SU-DHL-6 (cell line): ENCODE measurements at regions not wholly inside any gene's neighbourhood (a gene's known extent, or its start where the extent isn't known, plus 50 kb on each side); places are given as distances from the start of the nearest gene placed in this dataset.

Source experiments
- H2AFZ ChIP-seq: fragments of 200-600 bp; sonication (generic); 2 replicates; pipeline ENCODE4 v1.6.1; 2014; ENCODE audit warnings: low read depth, mild to moderate bottlenecking, moderate library complexity, mixed read lengths, antibody characterized with exemption, low read length; ENCODE audit not compliant: severe bottlenecking
- H3F3A ChIP-seq: fragments of 200-600 bp; shearing (Covaris generic); 2 replicates; pipeline ENCODE4 v1.6.0; 2016; ENCODE audit warnings: antibody characterized with exemption, mild to moderate bottlenecking; ENCODE audit not compliant: insufficient read depth
- H3K27ac ChIP-seq: fragments of 200-600 bp; sonication (generic); 2 replicates; pipeline ENCODE4 v1.5.1; 2016; ENCODE audit warnings: low read depth, mild to moderate bottlenecking, low read length, moderate library complexity, mixed read lengths
- H3K27me3 ChIP-seq: fragments of 200-600 bp; sonication (generic), shearing (Covaris generic); 2 replicates; pipeline ENCODE4 v1.6.0; 2014; ENCODE audit warnings: mild to moderate bottlenecking, low read length
- H3K36me3 ChIP-seq: fragments of 200-600 bp; sonication (generic); 2 replicates; pipeline ENCODE4 v1.6.1; 2014; ENCODE audit warnings: mild to moderate bottlenecking, low read length, mixed read lengths
- H3K4me2 ChIP-seq: fragments of 300-600, 200-600 bp; shearing (Covaris generic), sonication (generic); 2 replicates; pipeline ENCODE4 v1.6.0; 2014; ENCODE audit warnings: low read length, low read depth, mild to moderate bottlenecking; ENCODE audit not compliant: poor library complexity, severe bottlenecking
- H3K4me3 ChIP-seq: fragments of 200-600 bp; sonication (generic); 2 replicates; pipeline ENCODE4 v1.5.1; 2014; ENCODE audit warnings: antibody characterized with exemption, low read length, mild to moderate bottlenecking, mixed read lengths; ENCODE audit not compliant: insufficient read depth, poor library complexity, severe bottlenecking
- H3K79me2 ChIP-seq: fragments of 200-600 bp; sonication (generic); 2 replicates; pipeline ENCODE4 v1.6.1; 2014; ENCODE audit warnings: mild to moderate bottlenecking, low read length, moderate library complexity; ENCODE audit not compliant: insufficient read depth
- H3K9ac ChIP-seq: fragments of 200-600 bp; sonication (generic); 2 replicates; pipeline ENCODE4 v1.7.0; 2014; ENCODE audit warnings: mild to moderate bottlenecking, low read length
- H3K9me2 ChIP-seq: fragments of 200-600 bp; sonication (generic); replicated peaks from 2 replicates; pipeline ENCODE4 v1.6.1; 2014; ENCODE audit warnings: low read length; ENCODE audit not compliant: insufficient read depth
- H3K9me3 ChIP-seq: fragments of 200-600 bp; sonication (generic); 2 replicates; pipeline ENCODE4 v1.6.1; 2014; ENCODE audit warnings: low read length, mixed read lengths; ENCODE audit not compliant: insufficient read depth
- H4K20me1 ChIP-seq: fragments of 200-600 bp; sonication (generic); 2 replicates; pipeline ENCODE4 v1.6.1; 2014; ENCODE audit warnings: low read depth, mild to moderate bottlenecking, antibody characterized with exemption, low read length, moderate library complexity, mixed read lengths
- CTCF ChIP-seq: fragments of 200-600 bp; sonication (generic); IDR thresholded peaks from one replicate; pipeline ENCODE4 v1.5.1; 2017; ENCODE audit warnings: antibody characterized with exemption, mild to moderate bottlenecking, low read length, moderate library complexity; ENCODE audit not compliant: insufficient read depth, poor library complexity, severe bottlenecking
- EZH2phosphoT487 ChIP-seq: fragments of 200-600 bp; sonication (generic), shearing (Covaris generic); conservative IDR thresholded peaks from 2 replicates; pipeline ENCODE4 v1.6.1; 2018; ENCODE audit warnings: mild to moderate bottlenecking, antibody characterized with exemption, low read length, moderate library complexity, mixed read lengths

GRCh38 chr12:46446645-46447044, 74.1 kb upstream of the SLC38A2 start:
- Histone ChIP-seq H3K4me2 (no peak overlapping the region), H2AFZ (no peak overlapping the region), H3K9ac (no peak overlapping the region), H3K36me3 (no peaks in the 10 kb centered on the region), H3K9me2 (no peaks in the 10 kb centered on the region), H3K27me3 (no peaks in the 10 kb centered on the region), H3K27ac (no peak overlapping the region), H3F3A (no peaks in the 10 kb centered on the region), H3K9me3 (no peaks in the 10 kb centered on the region), H3K79me2 (no peaks in the 10 kb centered on the region), H4K20me1 (no peaks in the 10 kb centered on the region), H3K4me3 (no peak overlapping the region)
- TF ChIP-seq EZH2phosphoT487 (no peak), CTCF (no peak)

GRCh38 chr12:46445551-46446235, 73.1 kb upstream of the SLC38A2 start:
- no peak overlapping the region for H3K27ac ChIP-seq
- H3K9ac ChIP-seq: no peak overlapping the region
- no peaks in the 10 kb centered on the region for H3K79me2 ChIP-seq
- no peaks in the 10 kb centered on the region for H4K20me1 ChIP-seq
- no peak for TF ChIP-seq EZH2phosphoT487
- TF ChIP-seq CTCF: no peak
- no peaks in the 10 kb centered on the region for H3F3A ChIP-seq
- no peaks in the 10 kb centered on the region for H3K9me2 ChIP-seq
- H3K4me3 ChIP-seq: no peak overlapping the region
- no peak overlapping the region for H3K4me2 ChIP-seq
- no peaks in the 10 kb centered on the region for H3K27me3 ChIP-seq
- no peaks in the 10 kb centered on the region for H3K36me3 ChIP-seq
- H3K9me3 ChIP-seq: no peaks in the 10 kb centered on the region
- H2AFZ ChIP-seq: no peak overlapping the region

- no peaks in the 10 kb centered on the region for H3K79me2 ChIP-seq
- H2AFZ ChIP-seq: no peak overlapping the region
- H3K36me3 ChIP-seq: no peaks in the 10 kb centered on the region
- TF ChIP-seq EZH2phosphoT487: no peak
- TF ChIP-seq CTCF: no peak
- no peaks in the 10 kb centered on the region for H3K9me3 ChIP-seq
- no peaks in the 10 kb centered on the region for H3F3A ChIP-seq
- H4K20me1 ChIP-seq: no peaks in the 10 kb centered on the region
- H3K9me2 ChIP-seq: no peaks in the 10 kb centered on the region
- no peak overlapping the region for H3K27ac ChIP-seq
- H3K9ac ChIP-seq: no peak overlapping the region
- no peak overlapping the region for H3K4me3 ChIP-seq
- H3K27me3 ChIP-seq: no peaks in the 10 kb centered on the region
- H3K4me2 ChIP-seq: no peak overlapping the region
Observed at GRCh38 chr12:46445093-46445492, 72.5 kb upstream of the SLC38A2 start.
